Mesenchymal stem cell (in vitro differentiated cells and primary cell): ENCODE measurements at regions not wholly inside any gene's neighbourhood (a gene's known extent, or its start where the extent isn't known, plus 50 kb on each side); places are given as distances from the start of the nearest gene placed in this dataset.

ENCODE experiments used
- DNase-seq: peaks from one replicate; pipeline ENCODE4 v3.0.0-alpha.2; 2013
- H2AFZ ChIP-seq: one replicate; pipeline ENCODE4 v1.6.1; 2013; ENCODE audit warnings: low read depth, mild to moderate bottlenecking, control low read depth, inconsistent platforms, low read length, moderate library complexity
- H2AK5ac ChIP-seq: 2 replicates; pipeline ENCODE4 v1.6.1; 2013; ENCODE audit warnings: low read length, moderate library complexity, mild to moderate bottlenecking, inconsistent platforms; ENCODE audit not compliant: severe bottlenecking
- H2BK120ac ChIP-seq: one replicate; pipeline ENCODE4 v1.6.1; 2013; ENCODE audit warnings: low read depth, mild to moderate bottlenecking, inconsistent platforms, low read length, moderate library complexity
- H2BK12ac ChIP-seq, 2 experiments: one replicate each; pipeline ENCODE4 v1.6.1; 2013; ENCODE audit warnings: inconsistent platforms in 2 of 2, low read length in 2 of 2, mild to moderate bottlenecking in 2 of 2, moderate library complexity in 2 of 2, control low read depth in 1 of 2
- H2BK15ac ChIP-seq: one replicate; pipeline ENCODE4 v1.6.1; 2013; ENCODE audit warnings: mild to moderate bottlenecking, low read depth, inconsistent platforms; ENCODE audit not compliant: poor library complexity, severe bottlenecking
- H2BK5ac ChIP-seq: 2 replicates; pipeline ENCODE4 v1.6.1; 2013; ENCODE audit warnings: low read depth, mild to moderate bottlenecking, low read length, control low read depth, inconsistent platforms; ENCODE audit not compliant: poor library complexity, severe bottlenecking
- H3K14ac ChIP-seq, 2 experiments: one replicate each; pipeline ENCODE4 v1.6.1; 2013; ENCODE audit warnings: inconsistent platforms in 2 of 2, low read length in 2 of 2, control low read depth in 1 of 2, mild to moderate bottlenecking in 1 of 2, moderate library complexity in 1 of 2
- H3K18ac ChIP-seq, 2 experiments: one replicate each; pipeline ENCODE4 v1.6.1; 2013; ENCODE audit warnings: inconsistent platforms in 2 of 2, low read length in 2 of 2, control low read depth in 1 of 2, low read depth in 1 of 2, mild to moderate bottlenecking in 1 of 2
- H3K23ac ChIP-seq, 2 experiments: one replicate each; pipeline ENCODE4 v1.6.1; 2013; ENCODE audit warnings: inconsistent platforms in 2 of 2, low read length in 2 of 2, mild to moderate bottlenecking in 2 of 2, moderate library complexity in 2 of 2, control low read depth in 1 of 2
- H3K27ac ChIP-seq: 2 replicates; pipeline ENCODE4 v1.5.1; 2013; ENCODE audit warnings: mild to moderate bottlenecking, moderate library complexity, low read length, control low read depth, inconsistent platforms; ENCODE audit not compliant: poor library complexity, severe bottlenecking
- H3K27me3 ChIP-seq, 2 experiments: 2 replicates each; pipeline versions ENCODE4 v1.6.1 to v1.7.0; 2013; ENCODE audit warnings: low read length in 2 of 2, mild to moderate bottlenecking in 2 of 2, moderate library complexity in 2 of 2, control low read depth in 1 of 2, inconsistent platforms in 1 of 2; ENCODE audit not compliant: control insufficient read depth in 1 of 2, insufficient read depth in 1 of 2
- H3K36me3 ChIP-seq, 2 experiments: 2 replicates each; pipeline versions ENCODE4 v1.6.1 to v1.7.0; 2013; ENCODE audit warnings: low read length in 2 of 2, control low read depth in 1 of 2, inconsistent platforms in 1 of 2, low read depth in 1 of 2, mild to moderate bottlenecking in 1 of 2; ENCODE audit not compliant: insufficient read depth in 2 of 2, control insufficient read depth in 1 of 2
- H3K4ac ChIP-seq, 2 experiments: one replicate each; pipeline ENCODE4 v1.6.1; 2013; ENCODE audit warnings: inconsistent platforms in 2 of 2, low read length in 2 of 2, mild to moderate bottlenecking in 2 of 2, moderate library complexity in 2 of 2, control low read depth in 1 of 2, low read depth in 1 of 2
- H3K4me1 ChIP-seq: 2 replicates; pipeline ENCODE4 v1.6.1; 2013; ENCODE audit warnings: low read depth, low read length, control low read depth; ENCODE audit not compliant: control insufficient read depth, insufficient read depth
- H3K4me2 ChIP-seq: 2 replicates; pipeline ENCODE4 v1.6.1; 2013; ENCODE audit warnings: low read length, mild to moderate bottlenecking, inconsistent platforms; ENCODE audit not compliant: poor library complexity, severe bottlenecking
- H3K4me3 ChIP-seq, 2 experiments: 2 replicates each; pipeline versions ENCODE4 v1.5.1 to v1.7.0; 2013; ENCODE audit warnings: low read length in 2 of 2, mild to moderate bottlenecking in 2 of 2, control low read depth in 1 of 2, low read depth in 1 of 2; ENCODE audit not compliant: insufficient read depth in 1 of 2
- H3K79me1 ChIP-seq: replicated peaks from 2 replicates; pipeline ENCODE4 v1.6.1; 2013; ENCODE audit warnings: mild to moderate bottlenecking, control low read depth, low read length, inconsistent platforms; ENCODE audit not compliant: poor library complexity, severe bottlenecking
- H3K9ac ChIP-seq: 2 replicates; pipeline ENCODE4 v1.7.0; 2013; ENCODE audit warnings: mild to moderate bottlenecking, low read length, moderate library complexity
- H3K9me3 ChIP-seq: 2 replicates; pipeline ENCODE4 v1.7.0; 2013; ENCODE audit warnings: mild to moderate bottlenecking, low read length; ENCODE audit not compliant: control insufficient read depth
- H4K8ac ChIP-seq: one replicate; pipeline ENCODE4 v1.6.1; 2013; ENCODE audit warnings: inconsistent platforms, mild to moderate bottlenecking, low read length, moderate library complexity
- H4K91ac ChIP-seq: one replicate; pipeline ENCODE4 v1.6.1; 2013; ENCODE audit warnings: mild to moderate bottlenecking, low read length, inconsistent platforms
- WGBS: methylation state at CpG from one replicate; pipeline ENCODE4 v1.1.7; 2013; ENCODE audit warnings: mixed read lengths; 5-methylcytosine and 5-hydroxymethylcytosine counted together

DNA sequence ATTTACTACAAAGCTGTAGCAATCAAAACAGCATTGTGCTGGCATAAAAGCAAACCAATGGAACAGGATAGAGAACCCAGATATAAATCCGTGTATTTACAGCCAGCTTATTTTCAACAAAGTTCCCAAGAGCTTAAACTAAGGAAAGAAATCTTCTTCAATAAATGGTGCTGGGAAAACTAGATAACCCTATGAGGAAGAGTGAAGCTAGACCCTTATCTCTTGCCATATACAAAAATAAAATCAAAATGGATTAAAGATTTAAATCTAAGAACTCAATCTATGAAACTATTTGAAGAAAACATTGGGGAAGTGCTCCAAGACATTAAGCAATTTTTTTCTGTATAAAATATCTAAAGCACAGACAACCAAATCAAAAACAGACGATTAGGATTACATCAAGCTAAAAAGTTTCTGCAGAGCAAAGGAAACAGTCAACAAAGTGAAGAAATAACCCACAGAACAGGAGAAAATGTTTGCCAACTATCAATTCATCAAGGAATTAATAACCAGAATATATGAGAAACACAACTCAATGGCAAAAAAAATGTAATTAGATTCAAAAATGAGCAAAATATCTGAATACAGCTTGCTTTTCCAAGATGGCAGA lies 480.7 kb downstream of the LMO7 start:
- no peak overlapping the region for H3K27ac ChIP-seq
- no peak for DNase-seq
- H3K36me3 ChIP-seq, result no peaks in the 10 kb centered on the region
- no peak overlapping the region for H3K18ac ChIP-seq
- no peak overlapping the region for H3K4ac ChIP-seq
- H2BK15ac ChIP-seq, result no peak overlapping the region
- no peak overlapping the region for H2BK120ac ChIP-seq
- H3K9me3 ChIP-seq, result peaks cover 5% of the 10 kb centered on the region
- no peak overlapping the region for H3K9ac ChIP-seq
- no peak overlapping the region for H2BK5ac ChIP-seq
- H2BK12ac ChIP-seq, result no peak overlapping the region
- H4K91ac ChIP-seq, result no peak overlapping the region
- H3K4me2 ChIP-seq, result no peak overlapping the region
- H3K4me3 ChIP-seq, result no peak overlapping the region
- no peaks in the 10 kb centered on the region for H3K27me3 ChIP-seq
- H4K8ac ChIP-seq, result no peak overlapping the region
- no peak overlapping the region for H2AK5ac ChIP-seq
- H2AFZ ChIP-seq, result no peak overlapping the region
- no peak overlapping the region for H3K23ac ChIP-seq
- H3K4me1 ChIP-seq, result peaks cover 2% of the 10 kb centered on the region
- 94% methylated on average over 1 of the region's 2 CpGs for WGBS
- H3K79me1 ChIP-seq, result no peaks in the 10 kb centered on the region
- H3K14ac ChIP-seq, result no peak overlapping the region

- H3K23ac ChIP-seq, result no peak overlapping the region
- DNase-seq, result no peak
- WGBS, result 38% methylated on average over 1 of the region's 1 CpG
Observed at GRCh38 chr13:76106763-76107162, 470.6 kb downstream of the LMO7 start.

GRCh38 chr13:76094645-76095044 lies 458.5 kb downstream of the LMO7 start:
- H4K91ac ChIP-seq, result no peak overlapping the region
- H3K4me2 ChIP-seq, result no peak overlapping the region
- H3K27me3 ChIP-seq, result no peaks in the 10 kb centered on the region
- H2AFZ ChIP-seq, result no peak overlapping the region
- H2BK5ac ChIP-seq, result no peak overlapping the region
- H3K9me3 ChIP-seq, result no peaks in the 10 kb centered on the region
- H3K4ac ChIP-seq, result no peak overlapping the region
- no peak for DNase-seq
- no peaks in the 10 kb centered on the region for H3K79me1 ChIP-seq
- H3K23ac ChIP-seq, result no peak overlapping the region
- H3K4me3 ChIP-seq, result no peak overlapping the region
- no peak overlapping the region for H2BK15ac ChIP-seq
- no peak overlapping the region for H2BK12ac ChIP-seq
- no peak overlapping the region for H3K9ac ChIP-seq
- H3K14ac ChIP-seq, result no peak overlapping the region
- WGBS, result 94% methylated on average over 3 of the region's 3 CpGs
- H2BK120ac ChIP-seq, result no peak overlapping the region
- no peak overlapping the region for H2AK5ac ChIP-seq
- H3K36me3 ChIP-seq, result no peaks in the 10 kb centered on the region
- no peak overlapping the region for H3K27ac ChIP-seq
- no peaks in the 10 kb centered on the region for H3K4me1 ChIP-seq
- no peak overlapping the region for H3K18ac ChIP-seq
- no peak overlapping the region for H4K8ac ChIP-seq

More at GRCh38 chr13:76106763-76107162, 470.6 kb downstream of the LMO7 start:
- no peak overlapping the region for H3K14ac ChIP-seq
- H2BK15ac ChIP-seq, result no peak overlapping the region
- no peaks in the 10 kb centered on the region for H3K27me3 ChIP-seq
- H3K4me2 ChIP-seq, result no peak overlapping the region
- no peaks in the 10 kb centered on the region for H3K4me1 ChIP-seq
- H4K8ac ChIP-seq, result no peak overlapping the region
- H2AK5ac ChIP-seq, result no peak overlapping the region
- H2BK5ac ChIP-seq, result no peak overlapping the region
- no peak overlapping the region for H3K18ac ChIP-seq
- no peak overlapping the region for H3K4ac ChIP-seq
- H3K27ac ChIP-seq, result no peak overlapping the region
- H3K9me3 ChIP-seq, result peaks cover 2% of the 10 kb centered on the region
- no peak overlapping the region for H2BK120ac ChIP-seq
- H3K9ac ChIP-seq, result no peak overlapping the region
- no peak overlapping the region for H3K4me3 ChIP-seq
- no peak overlapping the region for H4K91ac ChIP-seq
- no peaks in the 10 kb centered on the region for H3K79me1 ChIP-seq
- H2BK12ac ChIP-seq, result no peak overlapping the region
- H2AFZ ChIP-seq, result no peak overlapping the region
- H3K36me3 ChIP-seq, result no peaks in the 10 kb centered on the region

DNA sequence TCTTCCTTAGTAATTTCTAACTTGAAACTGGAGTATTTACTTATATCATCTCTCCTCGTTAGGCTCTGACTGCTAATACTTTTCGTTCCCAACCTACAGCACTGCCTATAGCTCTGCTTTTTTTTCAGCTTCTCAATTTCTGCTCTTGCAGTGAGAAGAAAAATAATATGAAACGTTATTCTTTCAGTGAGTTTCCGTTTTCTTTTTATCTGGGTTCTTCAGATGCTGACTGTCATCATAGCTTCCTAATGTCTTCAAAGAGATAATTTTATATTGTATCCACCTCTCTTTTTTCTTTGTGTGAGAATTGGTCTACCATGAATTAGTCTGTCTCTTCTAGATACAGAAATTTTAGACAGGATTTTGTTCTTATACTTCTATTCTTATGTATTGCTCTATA lies 454.9 kb downstream of the LMO7 start:
- no peak overlapping the region for H2BK5ac ChIP-seq
- no peak overlapping the region for H2AK5ac ChIP-seq
- H3K4me1 ChIP-seq, result no peaks in the 10 kb centered on the region
- H3K23ac ChIP-seq, result no peak overlapping the region
- H2AFZ ChIP-seq, result no peak overlapping the region
- H2BK12ac ChIP-seq, result no peak overlapping the region
- H3K4me3 ChIP-seq, result no peak overlapping the region
- no peak overlapping the region for H3K18ac ChIP-seq
- WGBS, result 53% methylated on average over 2 of the region's 4 CpGs
- no peak overlapping the region for H3K9ac ChIP-seq
- no peaks in the 10 kb centered on the region for H3K79me1 ChIP-seq
- no peaks in the 10 kb centered on the region for H3K36me3 ChIP-seq
- H3K27me3 ChIP-seq, result no peaks in the 10 kb centered on the region
- H3K14ac ChIP-seq, result no peak overlapping the region
- no peak overlapping the region for H3K27ac ChIP-seq
- peaks cover 18% of the 10 kb centered on the region for H3K9me3 ChIP-seq
- no peak for DNase-seq
- H4K8ac ChIP-seq, result no peak overlapping the region
- no peak overlapping the region for H2BK15ac ChIP-seq
- H4K91ac ChIP-seq, result no peak overlapping the region
- no peak overlapping the region for H2BK120ac ChIP-seq
- no peak overlapping the region for H3K4ac ChIP-seq
- no peak overlapping the region for H3K4me2 ChIP-seq
